ENCODE measurements at regions not wholly inside any gene's neighbourhood (a gene's known extent, or its start where the extent isn't known, plus 50 kb on each side); places are given as distances from the start of the nearest gene placed in this dataset.

DNA sequence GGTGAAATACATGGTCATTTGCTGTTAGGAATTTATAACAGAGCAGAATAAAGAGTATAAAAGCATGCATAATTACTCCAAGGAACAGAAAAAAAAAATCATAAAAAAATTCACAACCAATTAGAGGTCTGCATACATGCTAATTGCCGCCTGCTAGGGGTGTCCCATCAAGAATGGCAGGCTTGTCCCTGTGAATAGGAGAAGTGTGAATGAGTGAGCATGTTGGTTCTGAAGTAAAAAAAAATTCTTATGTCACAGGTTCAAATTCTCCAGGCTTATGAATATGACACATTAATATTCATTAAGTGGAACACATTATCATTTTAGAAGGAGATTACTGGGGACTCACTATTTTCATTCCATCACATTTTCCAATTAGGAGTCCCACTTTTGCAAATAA is 822.7 kb downstream of the NTRK3 start:
- no CpG with 5 or more reads among the region's 1 CpG for WGBS (ENCODE audit: insufficient coverage)
- intact Hi-C loops (cut with micrococcal nuclease), result no loop called here

DNA sequence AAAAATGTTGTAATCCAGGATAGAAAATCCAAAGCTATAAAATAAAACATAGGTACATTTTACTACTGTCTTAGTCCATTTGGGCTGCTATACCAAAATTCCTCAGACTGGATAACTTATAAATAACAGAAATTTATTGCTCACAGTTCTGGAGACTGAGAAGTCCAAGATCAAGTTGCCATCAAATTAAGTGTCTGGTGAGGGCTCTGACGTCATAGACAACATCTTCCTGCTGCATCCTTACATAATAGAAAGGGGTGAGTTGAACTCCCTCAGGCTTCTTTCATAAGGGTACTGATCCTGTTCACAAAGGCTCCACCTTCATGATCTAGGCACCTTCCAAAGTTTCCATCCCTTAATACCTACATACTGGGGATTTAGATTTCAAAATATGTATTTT is 826.8 kb downstream of the NTRK3 start:
- no peaks in the 10 kb centered on the region for H3K27me3 ChIP-seq (ENCODE audit: control insufficient read depth, insufficient read depth, low read length)
- no peaks in the 10 kb centered on the region for H3K9me3 ChIP-seq (ENCODE audit: control insufficient read depth, insufficient read depth, low read length)
- no peak overlapping the region for H3K4me3 ChIP-seq (ENCODE audit: low read length)
- no peaks in the 10 kb centered on the region for H3K36me3 Mint-ChIP-seq
- no peaks in the 10 kb centered on the region for H3K27me3 Mint-ChIP-seq (ENCODE audit: low read depth in 2 of 2)
- H3K4me3 Mint-ChIP-seq, result no peak overlapping the region
- no peak overlapping the region for H3K27ac ChIP-seq (ENCODE audit: low read length)
- H3K36me3 ChIP-seq (ENCODE audit: control insufficient read depth, insufficient read depth, low read length), result no peaks in the 10 kb centered on the region
- no peak overlapping the region for H3K27ac Mint-ChIP-seq
- peaks cover 5 to 7% of the 10 kb centered on the region in 2 donors for H3K9me3 Mint-ChIP-seq
- TF ChIP-seq, protein P1, sequence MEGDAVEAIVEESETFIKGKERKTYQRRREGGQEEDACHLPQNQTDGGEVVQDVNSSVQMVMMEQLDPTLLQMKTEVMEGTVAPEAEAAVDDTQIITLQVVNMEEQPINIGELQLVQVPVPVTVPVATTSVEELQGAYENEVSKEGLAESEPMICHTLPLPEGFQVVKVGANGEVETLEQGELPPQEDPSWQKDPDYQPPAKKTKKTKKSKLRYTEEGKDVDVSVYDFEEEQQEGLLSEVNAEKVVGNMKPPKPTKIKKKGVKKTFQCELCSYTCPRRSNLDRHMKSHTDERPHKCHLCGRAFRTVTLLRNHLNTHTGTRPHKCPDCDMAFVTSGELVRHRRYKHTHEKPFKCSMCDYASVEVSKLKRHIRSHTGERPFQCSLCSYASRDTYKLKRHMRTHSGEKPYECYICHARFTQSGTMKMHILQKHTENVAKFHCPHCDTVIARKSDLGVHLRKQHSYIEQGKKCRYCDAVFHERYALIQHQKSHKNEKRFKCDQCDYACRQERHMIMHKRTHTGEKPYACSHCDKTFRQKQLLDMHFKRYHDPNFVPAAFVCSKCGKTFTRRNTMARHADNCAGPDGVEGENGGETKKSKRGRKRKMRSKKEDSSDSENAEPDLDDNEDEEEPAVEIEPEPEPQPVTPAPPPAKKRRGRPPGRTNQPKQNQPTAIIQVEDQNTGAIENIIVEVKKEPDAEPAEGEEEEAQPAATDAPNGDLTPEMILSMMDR (IDR thresholded peaks at IDR 0.05), result no peak
- H3K4me1 Mint-ChIP-seq, result no peaks in the 10 kb centered on the region
- DNase-seq (no peak), ATAC-seq (no peak)
- 90% methylated on average over 1 of the region's 1 CpG for WGBS (ENCODE audit: insufficient coverage)
- no peaks in the 10 kb centered on the region for H3K4me1 ChIP-seq (ENCODE audit: control insufficient read depth, insufficient read depth, low read length)
- intact Hi-C loops (cut with micrococcal nuclease), result no loop called here

More for the DNA sequence above, 822.7 kb downstream of the NTRK3 start:
- DNase-seq (no peak), ATAC-seq (no peak)
- peaks cover 0 to 3% of the 10 kb centered on the region in 2 donors for H3K9me3 Mint-ChIP-seq
- H3K4me3 ChIP-seq (ENCODE audit: low read length), result no peak overlapping the region
- H3K27ac Mint-ChIP-seq, result no peak overlapping the region
- H3K27ac ChIP-seq (ENCODE audit: low read length), result no peak overlapping the region
- TF ChIP-seq, protein P1 (IDR thresholded peaks at IDR 0.05), result no peak
- H3K27me3 ChIP-seq (ENCODE audit: control insufficient read depth, insufficient read depth, low read length), result no peaks in the 10 kb centered on the region
- no peaks in the 10 kb centered on the region for H3K36me3 ChIP-seq (ENCODE audit: control insufficient read depth, insufficient read depth, low read length)
- no peaks in the 10 kb centered on the region for H3K9me3 ChIP-seq (ENCODE audit: control insufficient read depth, insufficient read depth, low read length)
- H3K36me3 Mint-ChIP-seq, result no peaks in the 10 kb centered on the region
- no peaks in the 10 kb centered on the region for H3K27me3 Mint-ChIP-seq (ENCODE audit: low read depth in 2 of 2)
- no peaks in the 10 kb centered on the region for H3K4me1 ChIP-seq (ENCODE audit: control insufficient read depth, insufficient read depth, low read length)
- no peaks in the 10 kb centered on the region for H3K4me1 Mint-ChIP-seq
- no peak overlapping the region for H3K4me3 Mint-ChIP-seq

DNA sequence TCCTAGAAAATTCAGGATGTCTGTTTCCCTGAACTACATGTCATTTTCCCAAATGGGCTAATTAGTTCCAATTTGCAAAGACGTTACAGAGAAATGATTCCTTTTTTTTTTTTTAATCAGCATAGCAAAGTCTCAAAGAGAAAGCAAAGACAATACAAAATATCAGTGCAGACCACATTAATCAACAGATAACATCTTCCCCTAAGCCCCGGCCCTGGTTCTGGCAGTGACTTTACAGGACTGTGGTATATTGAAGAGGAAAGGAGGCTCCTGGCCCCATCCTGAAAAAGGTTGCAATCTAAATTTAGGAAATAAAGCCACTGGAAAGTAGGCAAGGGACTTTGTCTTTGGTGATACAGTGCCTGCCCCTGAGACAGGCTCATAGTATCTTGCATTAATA is 836.5 kb downstream of the NTRK3 start:
- 43% methylated on average over 2 of the region's 2 CpGs for WGBS (ENCODE audit: insufficient coverage)
- H3K27me3 Mint-ChIP-seq (ENCODE audit: low read depth in 2 of 2), result no peaks in the 10 kb centered on the region
- H3K9me3 ChIP-seq (ENCODE audit: control insufficient read depth, insufficient read depth, low read length), result no peaks in the 10 kb centered on the region
- TF ChIP-seq, protein P1 (IDR thresholded peaks at IDR 0.05), result no peak
- H3K36me3 ChIP-seq (ENCODE audit: control insufficient read depth, insufficient read depth, low read length), result no peaks in the 10 kb centered on the region
- H3K27ac ChIP-seq (ENCODE audit: low read length), result no peak overlapping the region
- DNase-seq (no peak), ATAC-seq (no peak)
- H3K4me1 ChIP-seq (ENCODE audit: control insufficient read depth, insufficient read depth, low read length), result no peaks in the 10 kb centered on the region
- no peak overlapping the region for H3K4me3 ChIP-seq (ENCODE audit: low read length)
- no peaks in the 10 kb centered on the region for H3K4me1 Mint-ChIP-seq
- no peak overlapping the region for H3K27ac Mint-ChIP-seq
- H3K4me3 Mint-ChIP-seq, result no peak overlapping the region
- H3K27me3 ChIP-seq (ENCODE audit: control insufficient read depth, insufficient read depth, low read length), result no peaks in the 10 kb centered on the region
- H3K9me3 Mint-ChIP-seq, result peaks cover 9% of the 10 kb centered on the region in 2 donors
- peaks cover 5% of the 10 kb centered on the region for H3K36me3 Mint-ChIP-seq
- intact Hi-C loops (cut with micrococcal nuclease), result no loop called here

DNA sequence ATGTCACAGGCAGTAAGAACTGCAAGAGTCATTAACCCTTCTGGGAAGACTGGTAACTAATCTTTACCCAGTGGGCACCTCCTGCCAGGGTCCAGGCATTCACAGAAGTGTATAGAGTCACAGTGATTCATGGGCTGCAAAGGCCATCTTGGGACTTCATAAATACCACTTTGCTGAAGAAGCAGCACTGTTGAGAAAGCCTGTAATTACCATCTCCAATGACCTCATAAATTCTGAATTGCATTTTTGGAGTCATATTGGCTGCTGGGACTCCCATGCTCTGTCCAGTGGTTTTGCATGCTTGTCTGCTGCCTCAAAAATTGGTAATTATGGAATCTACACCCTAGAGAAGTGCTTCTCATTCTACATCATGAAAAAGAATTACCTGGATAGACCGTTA is 837.2 kb downstream of the NTRK3 start:
- WGBS (ENCODE audit: insufficient coverage), result 95% methylated on average over 1 of the region's 1 CpG
- H3K9me3 ChIP-seq (ENCODE audit: control insufficient read depth, insufficient read depth, low read length), result no peaks in the 10 kb centered on the region
- no peaks in the 10 kb centered on the region for H3K4me1 ChIP-seq (ENCODE audit: control insufficient read depth, insufficient read depth, low read length)
- peaks cover 9% of the 10 kb centered on the region in 2 donors for H3K9me3 Mint-ChIP-seq
- intact Hi-C loops (cut with micrococcal nuclease), result no loop called here
- no peak overlapping the region for H3K4me3 Mint-ChIP-seq
- TF ChIP-seq, protein P1 (IDR thresholded peaks at IDR 0.05), result no peak
- no peaks in the 10 kb centered on the region for H3K4me1 Mint-ChIP-seq
- H3K27ac Mint-ChIP-seq, result no peak overlapping the region
- no peaks in the 10 kb centered on the region for H3K27me3 ChIP-seq (ENCODE audit: control insufficient read depth, insufficient read depth, low read length)
- no peak for ATAC-seq
- no peaks in the 10 kb centered on the region for H3K36me3 ChIP-seq (ENCODE audit: control insufficient read depth, insufficient read depth, low read length)
- peaks cover 5% of the 10 kb centered on the region for H3K36me3 Mint-ChIP-seq
- H3K27me3 Mint-ChIP-seq (ENCODE audit: low read depth in 2 of 2), result no peaks in the 10 kb centered on the region
- no peak overlapping the region for H3K27ac ChIP-seq (ENCODE audit: low read length)
- H3K4me3 ChIP-seq (ENCODE audit: low read length), result no peak overlapping the region
- no peak for DNase-seq

Measured in natural killer cell (primary cell).